SK-N-SH treated with all-trans-retinoic acid at 6 μM for 48 hours (cell line): ENCODE measurements at regions not wholly inside any gene's neighbourhood (a gene's known extent, or its start where the extent isn't known, plus 50 kb on each side); places are given as distances from the start of the nearest gene placed in this dataset.

Experiments used
- ARNTL ChIP-seq: fragments of 450-650 bp; formaldehyde crosslinking; IDR thresholded peaks from 2 replicates; pipeline ENCODE4 v1.5.0; 2020; ENCODE audit warnings: low read depth, mild to moderate bottlenecking, moderate library complexity, borderline replicate concordance
- CREB5 ChIP-seq: fragments of 250-450 bp; sonication (Bioruptor Pico); IDR thresholded peaks from 2 replicates; pipeline ENCODE4 v1.5.1; 2020; ENCODE audit warnings: low read depth, mild to moderate bottlenecking, moderate library complexity
- GLIS3 ChIP-seq: fragments of 250-450 bp; sonication (Bioruptor Pico); IDR thresholded peaks from 2 replicates; pipeline ENCODE4 v1.5.0; 2020; ENCODE audit warnings: mild to moderate bottlenecking, moderate library complexity
- PATZ1 ChIP-seq: fragments of 250-450 bp; sonication (Bioruptor Pico); IDR thresholded peaks from 2 replicates; pipeline ENCODE4 v1.8.0; 2020; ENCODE audit warnings: mild to moderate bottlenecking, moderate library complexity, borderline replicate concordance
- RARB ChIP-seq: fragments of 250-450 bp; sonication (Bioruptor Pico); IDR thresholded peaks from 2 replicates; pipeline ENCODE4 v1.8.0; 2021; ENCODE audit warnings: mild to moderate bottlenecking, moderate library complexity
- SNAI2 ChIP-seq: fragments of 250-450 bp; sonication (Bioruptor Pico); IDR thresholded peaks from 2 replicates; pipeline ENCODE4 v1.5.0; 2020; ENCODE audit warnings: mild to moderate bottlenecking, moderate library complexity
- TSHZ2 ChIP-seq: fragments of 250-450 bp; sonication (Bioruptor Pico); IDR thresholded peaks from 2 replicates; pipeline ENCODE4 v1.5.0; 2020; ENCODE audit warnings: mild to moderate bottlenecking, moderate library complexity
- ZC3H10 ChIP-seq: fragments of 250-450 bp; sonication (Bioruptor Pico); IDR thresholded peaks from 2 replicates; pipeline ENCODE4 v1.5.1; 2021; ENCODE audit warnings: mild to moderate bottlenecking, moderate library complexity
- ZFP3 ChIP-seq: fragments of 250-450 bp; sonication (Bioruptor Pico); IDR thresholded peaks from 2 replicates; pipeline ENCODE4 v1.5.0; 2020; ENCODE audit warnings: mild to moderate bottlenecking, moderate library complexity
- ZFP30 ChIP-seq: fragments of 450-650 bp; formaldehyde crosslinking; IDR thresholded peaks from 2 replicates; pipeline ENCODE4 v1.5.0; 2022; ENCODE audit warnings: mild to moderate bottlenecking, moderate library complexity
- ZNF70 ChIP-seq: fragments of 450-650 bp; formaldehyde crosslinking; IDR thresholded peaks from 2 replicates; pipeline ENCODE4 v1.5.0; 2020; ENCODE audit warnings: mild to moderate bottlenecking, moderate library complexity
- ZNF8 ChIP-seq: fragments of 450-650 bp; formaldehyde crosslinking; IDR thresholded peaks from 2 replicates; pipeline ENCODE4 v1.5.0; 2020; ENCODE audit warnings: mild to moderate bottlenecking, moderate library complexity

- TF ChIP-seq ARNTL (no peak), PATZ1 (no peak), GLIS3 (CRISPR knock-in tag) (no peak), RARB (CRISPR knock-in tag) (no peak), ZFP3 (CRISPR knock-in tag) (no peak), TSHZ2 (no peak), ZNF8 (CRISPR knock-in tag) (no peak), ZNF70 (CRISPR knock-in tag) (no peak), SNAI2 (no peak), CREB5 (CRISPR knock-in tag) (no peak), ZC3H10 (no peak), ZFP30 (no peak)
Observed at GRCh38 chr16:87034317-87034716, 282.9 kb downstream of the C16orf95 start.
